Keratinocyte (primary cell): ENCODE measurements at regions not wholly inside any gene's neighbourhood (a gene's known extent, or its start where the extent isn't known, plus 50 kb on each side); places are given as distances from the start of the nearest gene placed in this dataset.

Experiments
- DNase-seq: peaks from one replicate; pipeline ENCODE4 v3.0.0-alpha.2; 2011; ENCODE audit warnings: low read depth, missing footprints, low spot score
- FAIRE-seq: peaks from 2 replicates; lab custom pipeline; 2011; peaks lifted over from hg19 to GRCh38; lab: Jason Lieb, UNC
- H2AFZ ChIP-seq: 2 replicates; pipeline ENCODE4 v1.6.0; 2012; ENCODE audit warnings: low read length, control low read depth, inconsistent platforms; ENCODE audit not compliant: control insufficient read depth
- H3K27ac ChIP-seq: 2 replicates; pipeline ENCODE4 v1.5.1; 2011; ENCODE audit warnings: low read length; ENCODE audit not compliant: control insufficient read depth, insufficient read depth
- H3K27me3 ChIP-seq: 3 replicates; pipeline ENCODE4 v1.6.0; 2011; ENCODE audit warnings: low read length; ENCODE audit not compliant: control insufficient read depth, insufficient read depth; ENCODE audit errors: extremely low read depth
- H3K36me3 ChIP-seq, 2 experiments: 2 replicates in 1 of 2; 3 replicates in 1 of 2; pipeline ENCODE4 v1.5.1; 2011; ENCODE audit warnings: low read length in 2 of 2, mild to moderate bottlenecking in 1 of 2; ENCODE audit not compliant: control insufficient read depth in 2 of 2, insufficient read depth in 2 of 2; ENCODE audit errors: extremely low read depth in 1 of 2
- H3K4me1 ChIP-seq: 3 replicates; pipeline ENCODE4 v1.5.1; 2011; ENCODE audit warnings: low read length; ENCODE audit not compliant: control insufficient read depth, insufficient read depth; ENCODE audit errors: extremely low read depth
- H3K4me2 ChIP-seq: 3 replicates; pipeline ENCODE4 v1.6.0; 2011; ENCODE audit warnings: low read depth, low read length; ENCODE audit not compliant: control insufficient read depth, insufficient read depth; ENCODE audit errors: extremely low read depth
- H3K4me3 ChIP-seq, 3 experiments: fragments of 200-600 bp in 1 of 3; sonication (generic) in 1 of 3; 2 replicates in 2 of 3; 3 replicates in 1 of 3; pipeline ENCODE4 v1.5.1; 2011 to 2016; ENCODE audit warnings: low read length in 3 of 3, mild to moderate bottlenecking in 3 of 3, control low read depth in 2 of 3, inconsistent platforms in 1 of 3, low read depth in 1 of 3, mixed read lengths in 1 of 3, mixed run types in 1 of 3, moderate library complexity in 1 of 3; ENCODE audit not compliant: control insufficient read depth in 2 of 3, insufficient read depth in 2 of 3; ENCODE audit errors: extremely low read depth in 1 of 3
- H3K79me2 ChIP-seq: 2 replicates; pipeline ENCODE4 v1.6.0; 2012; ENCODE audit warnings: low read length; ENCODE audit not compliant: control insufficient read depth, insufficient read depth
- H3K9ac ChIP-seq: 3 replicates; pipeline ENCODE4 v1.6.0; 2011; ENCODE audit warnings: low read length; ENCODE audit not compliant: control insufficient read depth, insufficient read depth; ENCODE audit errors: extremely low read depth
- H3K9me1 ChIP-seq: 3 replicates; pipeline ENCODE4 v1.6.0; 2011; ENCODE audit warnings: low read length; ENCODE audit not compliant: control insufficient read depth, insufficient read depth; ENCODE audit errors: extremely low read depth
- H3K9me3 ChIP-seq: 2 replicates; pipeline ENCODE4 v1.5.1; 2012; ENCODE audit warnings: low read depth, low read length; ENCODE audit not compliant: control insufficient read depth
- H4K20me1 ChIP-seq: 3 replicates; pipeline ENCODE4 v1.6.0; 2011; ENCODE audit warnings: low read length; ENCODE audit not compliant: control insufficient read depth, insufficient read depth; ENCODE audit errors: extremely low read depth
- EZH2 ChIP-seq: IDR thresholded peaks from one replicate; pipeline ENCODE4 v1.6.1; 2012; ENCODE audit warnings: inconsistent platforms, mild to moderate bottlenecking, low read length, moderate library complexity
- dilution Hi-C: fragments of 300-500 bp; cut with MboI; formaldehyde crosslinking; loops from one replicate; pipeline ENCODE4 v1.7.0; 2020; ENCODE audit warnings: low sequenced_read_pairs; ENCODE audit not compliant: extremely low pct_ligation_motif_present
- TF ChIP-seq, protein P1 (sequence below), 3 experiments: IDR thresholded peaks in 1 of 3; conservative IDR thresholded peaks in 1 of 3; optimal IDR thresholded peaks in 1 of 3; 2 replicates in 2 of 3; 3 replicates in 1 of 3; pipeline versions ENCODE3 to v1.5.1; 2011; ENCODE audit warnings: low read length in 3 of 3, mild to moderate bottlenecking in 3 of 3, moderate library complexity in 2 of 3, control low read depth in 1 of 3, inconsistent platforms in 1 of 3; ENCODE audit not compliant: insufficient read depth in 2 of 3; ENCODE audit errors: extremely low read depth in 1 of 3

DNA sequence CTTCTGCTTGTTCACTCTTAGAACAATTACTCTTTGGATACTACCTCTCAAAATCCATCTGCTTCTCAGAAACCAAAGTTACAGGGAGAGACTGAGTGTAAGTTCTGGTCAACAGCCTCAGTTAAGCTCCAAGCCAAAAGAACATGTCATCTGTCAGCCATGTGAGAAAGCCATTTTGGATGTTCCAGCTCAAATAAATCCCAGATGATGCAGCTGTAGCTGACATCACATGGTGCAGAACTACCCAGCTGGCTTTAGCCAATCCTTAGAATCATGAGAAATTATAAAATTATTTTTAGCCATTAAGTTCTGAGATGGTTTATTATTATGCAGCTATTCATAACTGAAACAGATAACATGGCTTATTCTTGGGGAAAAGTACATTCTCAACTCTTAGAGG, 696.0 kb downstream of the ZNF385D start:
- Histone ChIP-seq H3K4me2 (no peak overlapping the region), H3K27ac (no peak overlapping the region), H2AFZ (no peak overlapping the region), H3K9me1 (no peaks in the 10 kb centered on the region), H3K4me1 (no peaks in the 10 kb centered on the region), H3K36me3 (no peaks in the 10 kb centered on the region), H3K9ac (no peak overlapping the region), H3K79me2 (no peaks in the 10 kb centered on the region), H3K27me3 (no peaks in the 10 kb centered on the region), H3K9me3 (no peaks in the 10 kb centered on the region), H3K4me3 (no peak overlapping the region), H4K20me1 (no peaks in the 10 kb centered on the region)
- no peak for TF ChIP-seq EZH2
- TF ChIP-seq, protein P1, sequence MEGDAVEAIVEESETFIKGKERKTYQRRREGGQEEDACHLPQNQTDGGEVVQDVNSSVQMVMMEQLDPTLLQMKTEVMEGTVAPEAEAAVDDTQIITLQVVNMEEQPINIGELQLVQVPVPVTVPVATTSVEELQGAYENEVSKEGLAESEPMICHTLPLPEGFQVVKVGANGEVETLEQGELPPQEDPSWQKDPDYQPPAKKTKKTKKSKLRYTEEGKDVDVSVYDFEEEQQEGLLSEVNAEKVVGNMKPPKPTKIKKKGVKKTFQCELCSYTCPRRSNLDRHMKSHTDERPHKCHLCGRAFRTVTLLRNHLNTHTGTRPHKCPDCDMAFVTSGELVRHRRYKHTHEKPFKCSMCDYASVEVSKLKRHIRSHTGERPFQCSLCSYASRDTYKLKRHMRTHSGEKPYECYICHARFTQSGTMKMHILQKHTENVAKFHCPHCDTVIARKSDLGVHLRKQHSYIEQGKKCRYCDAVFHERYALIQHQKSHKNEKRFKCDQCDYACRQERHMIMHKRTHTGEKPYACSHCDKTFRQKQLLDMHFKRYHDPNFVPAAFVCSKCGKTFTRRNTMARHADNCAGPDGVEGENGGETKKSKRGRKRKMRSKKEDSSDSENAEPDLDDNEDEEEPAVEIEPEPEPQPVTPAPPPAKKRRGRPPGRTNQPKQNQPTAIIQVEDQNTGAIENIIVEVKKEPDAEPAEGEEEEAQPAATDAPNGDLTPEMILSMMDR (optimal IDR thresholded peaks at IDR 0.05 in 1 of 3, IDR thresholded peaks at IDR 0.05 in 1 of 3, conservative IDR thresholded peaks at IDR 0.05 in 1 of 3; ENCODE audit: extremely low read depth in 1 of 3, insufficient read depth in 2 of 3, low read length in 3 of 3), result no peak
- dilution Hi-C loops, result no loop called here
- no peak for FAIRE-seq
- no peak for DNase-seq

- Histone ChIP-seq H3K9ac (no peak overlapping the region), H3K27ac (no peak overlapping the region), H3K4me3 (no peak overlapping the region), H3K79me2 (no peaks in the 10 kb centered on the region), H2AFZ (no peak overlapping the region), H3K36me3 (no peaks in the 10 kb centered on the region), H4K20me1 (no peaks in the 10 kb centered on the region), H3K9me1 (no peaks in the 10 kb centered on the region), H3K4me1 (no peaks in the 10 kb centered on the region), H3K4me2 (no peak overlapping the region), H3K9me3 (no peaks in the 10 kb centered on the region), H3K27me3 (no peaks in the 10 kb centered on the region)
- TF ChIP-seq EZH2, result no peak
- TF ChIP-seq, protein P1 (optimal IDR thresholded peaks at IDR 0.05 in 1 of 3, IDR thresholded peaks at IDR 0.05 in 1 of 3, conservative IDR thresholded peaks at IDR 0.05 in 1 of 3; ENCODE audit: extremely low read depth in 1 of 3, insufficient read depth in 2 of 3, low read length in 3 of 3), result no peak
- FAIRE-seq (no peak), DNase-seq (no peak)
- dilution Hi-C loops, result no loop called here
Measured at GRCh38 chr3:21054064-21054463, 696.9 kb downstream of the ZNF385D start.
